EL (cell line): ENCODE measurements at regions not wholly inside any gene's neighbourhood (a gene's known extent, or its start where the extent isn't known, plus 50 kb on each side); places are given as distances from the start of the nearest gene placed in this dataset.

Source experiments
- DNase-seq: peaks from one replicate; pipeline ENCODE4 v3.0.0-alpha.2; 2016

GRCh38 chr15:93176065-93176464, 87.1 kb upstream of the RGMA start:
- DNase-seq = no peak

DNA sequence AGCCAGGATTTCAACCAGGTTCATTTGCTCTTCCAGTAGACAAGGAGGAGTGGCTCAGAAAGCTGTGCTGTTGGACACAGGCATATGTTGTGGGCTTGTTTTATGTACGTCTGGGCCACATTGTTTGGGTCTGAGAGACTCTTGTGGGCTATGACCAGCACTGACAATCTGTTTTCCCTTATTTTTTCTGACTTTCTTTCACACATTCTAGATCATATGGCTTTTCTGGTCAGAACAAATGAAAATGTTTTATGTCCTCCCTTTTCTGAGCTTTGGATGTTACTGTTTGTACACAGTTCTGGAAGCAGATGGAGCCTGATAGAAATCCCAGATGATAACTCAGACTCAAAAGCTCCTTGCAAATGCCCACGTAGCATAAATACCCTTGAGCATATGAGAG, 85.8 kb upstream of the RGMA start:
- no peak for DNase-seq

- DNase-seq = peak; percentile 2
Measured at GRCh38 chr15:93173369-93173768, 84.4 kb upstream of the RGMA start.

DNA sequence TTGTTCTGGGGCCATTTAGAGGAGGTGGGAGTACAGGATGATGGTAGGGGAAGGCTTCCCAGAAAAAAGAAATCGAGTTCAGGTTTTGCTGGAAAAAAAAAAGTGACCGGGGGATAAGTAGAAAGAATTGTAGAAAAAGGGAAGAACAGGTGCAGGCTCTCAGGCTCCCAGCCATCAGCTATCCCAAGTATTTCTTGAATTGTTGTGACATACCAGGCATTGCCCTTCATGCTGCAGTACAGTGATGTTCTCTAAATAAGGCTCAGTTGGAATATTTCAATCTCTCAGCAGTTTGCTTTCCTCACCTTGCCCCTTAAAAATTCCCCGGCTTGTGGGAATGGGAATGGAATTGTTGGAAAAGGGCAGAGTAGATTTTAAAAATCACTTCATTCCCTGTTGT, 82.5 kb upstream of the RGMA start:
- no peak for DNase-seq

- no peak for DNase-seq
Measured at GRCh38 chr15:93170329-93170728, 81.3 kb upstream of the RGMA start.

GRCh38 chr15:93168910-93169309, 79.9 kb upstream of the RGMA start:
- no peak for DNase-seq

- DNase-seq = no peak
Measured at GRCh38 chr15:93167291-93167690, 78.3 kb upstream of the RGMA start.

DNA sequence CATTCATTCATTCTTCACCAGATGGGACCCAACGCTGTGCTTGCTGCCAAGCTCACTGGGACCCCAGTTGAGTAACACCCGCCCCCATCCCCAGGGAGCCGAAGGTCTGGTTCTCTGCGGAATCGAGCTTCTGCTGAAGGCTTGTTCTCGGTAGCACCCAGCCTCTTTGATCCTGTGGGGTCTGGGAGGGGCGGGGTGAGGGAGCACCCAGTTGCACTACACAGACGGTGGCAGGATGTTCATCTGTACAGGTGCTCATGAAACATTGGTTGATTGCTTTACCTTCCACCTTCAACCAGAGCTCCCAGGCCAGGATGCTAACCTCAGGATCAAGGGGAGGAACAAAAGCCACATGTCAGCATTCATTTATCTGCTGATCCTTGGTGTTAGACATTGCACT, 77.7 kb upstream of the RGMA start:
- DNase-seq = no peak

DNA sequence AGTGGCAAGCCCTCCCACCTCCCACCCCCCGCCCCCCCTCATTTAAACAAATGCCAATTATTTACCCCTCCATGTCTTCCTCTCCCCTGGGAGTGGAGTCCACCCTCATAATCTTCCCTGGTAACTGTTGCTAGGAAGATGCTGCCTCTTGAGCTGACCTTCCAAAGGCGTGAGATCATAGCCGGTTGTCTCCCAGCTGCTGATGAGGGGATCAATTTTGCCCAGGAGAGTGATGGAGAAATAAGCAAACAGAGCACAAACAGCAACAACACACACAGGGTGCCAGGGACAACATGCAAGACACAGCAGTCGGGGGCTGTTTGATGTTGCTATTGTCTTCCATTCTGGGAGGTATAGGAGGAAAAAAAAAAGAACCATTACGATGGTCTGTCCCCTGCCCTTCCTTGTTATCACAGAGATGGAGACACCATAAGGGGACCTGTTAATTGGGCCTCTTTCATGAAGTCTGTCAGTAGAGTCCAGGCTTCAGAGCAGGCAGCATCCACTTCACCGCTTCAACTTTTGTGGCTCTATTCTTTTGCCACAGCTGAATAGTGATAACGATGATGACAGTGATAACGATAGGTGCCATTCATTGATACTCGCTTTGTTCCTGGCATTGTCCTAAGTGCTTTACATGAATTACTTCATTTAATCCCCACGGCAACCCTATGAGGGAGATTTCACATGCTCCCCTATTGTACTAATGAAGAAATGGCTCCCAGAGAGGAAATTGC, 76.9 kb upstream of the RGMA start:
- DNase-seq = no peak

DNA sequence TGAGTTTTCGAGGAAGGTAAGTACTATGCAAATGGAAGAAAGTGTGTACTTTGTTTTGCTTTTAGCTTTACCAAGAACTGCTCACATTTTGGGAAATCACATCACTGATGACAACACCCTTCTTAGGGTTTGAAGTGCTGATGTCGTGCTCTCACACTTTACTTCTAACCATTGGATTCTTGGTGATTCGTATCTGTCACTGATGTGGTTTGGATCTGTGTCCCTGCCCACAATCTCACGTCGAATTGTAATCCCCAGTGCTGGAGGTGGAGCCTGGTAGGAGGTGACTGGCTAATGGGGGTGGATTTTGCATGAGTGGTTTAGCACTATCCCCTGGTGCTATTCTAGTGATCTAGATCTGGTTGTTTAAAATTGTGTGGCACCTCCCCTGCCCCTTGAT, 75.4 kb upstream of the RGMA start:
- DNase-seq = no peak

GRCh38 chr15:93162560-93162959, 73.5 kb upstream of the RGMA start:
- DNase-seq = no peak

DNA sequence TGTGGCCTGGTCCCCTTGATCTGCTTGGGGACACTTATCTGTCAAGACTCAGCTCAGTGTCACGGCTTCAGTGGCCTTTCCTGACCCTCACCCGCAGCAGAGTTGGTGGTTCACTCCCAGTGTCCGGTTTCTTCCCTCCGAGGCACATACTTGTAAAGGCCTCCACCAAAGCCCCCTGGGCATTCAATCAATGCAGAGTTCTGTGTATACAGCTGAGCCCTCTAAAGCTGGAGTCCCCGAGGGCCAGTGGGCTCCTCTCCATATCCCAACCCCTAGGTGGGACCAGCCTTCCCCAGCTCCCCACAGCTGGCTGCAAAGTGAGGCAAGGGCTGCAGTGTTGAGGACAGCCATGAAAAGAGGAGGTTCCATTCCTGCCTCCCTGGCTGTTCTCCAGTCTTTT, 70.9 kb upstream of the RGMA start:
- no peak for DNase-seq

GRCh38 chr15:93158097-93158900, 69.3 kb upstream of the RGMA start:
- no peak for DNase-seq

GRCh38 chr15:93154666-93155065, 65.7 kb upstream of the RGMA start:
- DNase-seq = no peak

GRCh38 chr15:93152951-93153350, 63.9 kb upstream of the RGMA start:
- no peak for DNase-seq

GRCh38 chr15:93152360-93152759, 63.3 kb upstream of the RGMA start:
- DNase-seq = no peak

DNA sequence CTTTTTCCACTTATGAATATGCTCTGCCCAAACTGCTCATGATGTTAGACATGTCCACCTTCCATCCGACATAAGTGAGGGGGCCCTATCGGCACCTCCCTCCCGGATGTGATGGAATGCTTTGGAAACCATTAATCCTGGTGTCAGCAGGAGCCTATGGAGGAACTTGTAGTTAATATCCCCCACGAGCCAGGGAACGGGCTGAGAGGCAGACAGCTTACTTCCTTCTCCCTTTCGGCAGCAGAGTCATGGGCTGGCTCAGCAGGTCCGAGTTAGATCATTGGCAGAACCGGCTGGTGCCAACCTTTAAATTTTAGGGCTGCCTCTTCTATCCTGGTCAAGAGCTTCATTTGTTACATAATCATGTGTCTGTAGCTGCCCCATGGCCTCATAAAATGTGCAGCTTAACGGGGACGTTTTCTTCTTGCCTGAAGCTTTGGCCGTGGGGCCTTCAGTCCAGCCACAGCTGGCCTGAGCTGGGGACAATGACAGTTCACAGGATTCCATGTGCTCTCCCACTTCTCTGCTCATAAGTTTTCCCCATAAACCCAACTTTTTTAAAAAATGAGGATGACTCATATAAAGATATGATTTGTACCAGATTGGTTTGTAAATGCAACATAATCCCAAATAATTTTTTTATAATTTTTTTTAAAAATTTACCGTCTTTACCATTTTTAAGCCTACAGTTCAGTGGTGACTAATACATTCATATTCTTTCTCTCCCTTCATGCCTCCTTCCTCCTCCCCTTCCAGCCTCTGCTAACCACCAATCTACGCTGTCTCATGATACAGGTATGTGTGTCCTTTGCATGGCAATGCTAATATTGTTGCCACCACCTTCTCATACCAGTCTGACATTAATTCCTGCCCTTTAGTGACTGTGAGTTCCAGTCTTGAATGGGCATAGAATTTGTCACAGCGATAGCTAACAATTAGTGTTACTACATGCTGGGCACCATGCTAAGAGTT, 62.2 kb upstream of the RGMA start:
- no peak for DNase-seq

- DNase-seq = no peak
Measured at GRCh38 chr15:93146601-93147000, 57.6 kb upstream of the RGMA start.

GRCh38 chr15:93146196-93146595, 57.2 kb upstream of the RGMA start:
- no peak for DNase-seq

- no peak for DNase-seq
Measured at GRCh38 chr15:93144463-93145236, 55.6 kb upstream of the RGMA start.

DNA sequence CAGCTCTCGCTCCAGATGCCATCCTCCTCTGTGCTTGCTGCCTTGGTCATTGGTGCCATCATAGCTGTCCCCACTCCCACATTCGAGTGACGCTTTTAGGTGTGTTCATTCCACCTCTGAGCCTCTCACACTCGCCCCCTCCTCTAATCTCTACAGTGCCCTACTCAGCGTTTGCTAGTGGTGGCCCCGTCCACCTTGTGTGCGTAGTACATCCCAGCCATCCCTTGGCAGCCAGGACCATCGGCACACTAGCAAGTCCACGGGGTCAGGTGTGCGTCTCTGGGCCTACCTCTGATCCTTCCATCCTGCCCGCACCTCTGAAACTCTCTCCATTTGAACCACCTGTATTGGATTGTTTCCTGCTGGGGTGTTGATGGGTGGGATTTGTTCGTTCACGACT, 54.2 kb upstream of the RGMA start:
- no peak for DNase-seq

DNA sequence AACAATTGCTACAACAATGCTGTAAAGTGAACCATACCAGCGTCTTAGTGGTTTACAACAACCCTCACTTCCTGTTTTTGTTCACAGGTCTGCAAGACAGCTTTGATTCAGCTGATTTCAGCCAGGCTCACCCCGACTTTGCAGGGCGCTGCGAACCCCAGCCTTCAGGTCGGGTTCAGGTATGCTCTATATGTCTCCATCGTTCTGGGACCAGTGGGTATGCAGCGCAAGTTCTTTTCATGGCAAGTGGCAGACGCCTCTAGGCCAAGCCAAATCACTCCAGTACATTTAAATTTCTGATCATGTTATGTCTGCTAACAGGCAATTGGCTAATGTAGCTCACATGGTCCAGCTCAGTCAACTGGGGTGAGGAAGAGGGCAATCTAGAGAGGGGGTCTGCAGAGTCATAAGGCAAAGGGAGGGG, 52.4 kb upstream of the RGMA start:
- no peak for DNase-seq

DNA sequence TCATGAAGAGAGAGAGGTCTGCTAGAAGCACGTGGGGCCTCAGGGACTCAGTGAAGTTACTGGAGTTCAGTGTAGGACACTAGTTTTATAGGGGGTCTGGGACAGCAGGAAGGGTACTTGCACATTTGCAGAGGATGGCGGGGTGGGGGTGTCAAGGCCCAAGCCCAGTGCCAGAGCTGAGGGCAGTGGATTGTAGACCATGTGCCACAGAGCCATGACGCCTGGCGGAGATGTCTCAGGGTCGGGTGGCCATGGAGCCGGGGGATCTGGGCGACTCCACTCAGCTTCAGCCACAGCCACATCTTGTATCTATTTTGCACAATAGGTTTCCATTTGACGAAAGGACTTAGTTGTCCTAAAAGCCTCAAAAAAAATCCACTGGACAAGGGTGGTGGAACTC, 50.4 kb upstream of the RGMA start:
- no peak for DNase-seq
